GM23248 (cell line): ENCODE measurements at regions not wholly inside any gene's neighbourhood (a gene's known extent, or its start where the extent isn't known, plus 50 kb on each side); places are given as distances from the start of the nearest gene placed in this dataset.

Experiments used
- EZH2 ChIP-seq: fragments of 200-600 bp; sonication (generic); IDR thresholded peaks from 2 replicates; pipeline ENCODE4 v1.6.1; 2018; ENCODE audit warnings: antibody characterized with exemption, mild to moderate bottlenecking; ENCODE audit not compliant: insufficient read depth, poor library complexity, severe bottlenecking
- EZH2phosphoT487 ChIP-seq: fragments of 200-600 bp; sonication (generic); IDR thresholded peaks from 2 replicates; pipeline ENCODE4 v1.6.1; 2018; ENCODE audit warnings: antibody characterized with exemption, moderate library complexity, mild to moderate bottlenecking, low read depth; ENCODE audit not compliant: insufficient read depth

DNA sequence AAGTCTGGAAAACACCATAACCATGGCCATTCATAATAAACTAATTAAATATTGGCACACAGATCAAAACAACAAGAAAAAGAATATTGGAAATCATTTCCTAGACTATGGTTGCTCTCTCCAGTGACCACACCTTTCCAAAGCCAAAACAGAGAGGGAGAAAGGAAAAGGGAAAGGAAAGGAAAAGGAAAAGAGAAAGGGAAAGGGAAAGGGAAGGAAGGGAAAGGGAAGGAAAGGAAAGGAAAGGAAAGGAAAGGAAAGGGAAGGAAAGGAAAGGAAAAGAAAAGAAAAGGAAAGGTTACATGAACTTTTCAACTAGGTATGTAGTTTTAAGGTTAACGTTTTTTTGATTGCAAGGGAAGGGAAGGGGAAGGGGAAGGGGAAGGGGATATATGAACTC is 360.5 kb upstream of the SLC39A10 start:
- TF ChIP-seq EZH2 (no peak), EZH2phosphoT487 (no peak)
